HCT116 (cell line): ENCODE measurements at regions not wholly inside any gene's neighbourhood (a gene's known extent, or its start where the extent isn't known, plus 50 kb on each side); places are given as distances from the start of the nearest gene placed in this dataset.

Experiments
- ATAC-seq: fragments of 200-7000 bp; cut with Tn5 transposase; 2 replicates; pipeline ENCODE4 v1.9.1; 2020; ENCODE audit warnings: mild to moderate bottlenecking, moderate library complexity
- BruUV-seq: library from RNA; stranded (reverse); fragments of 400-500 nt; replicated peaks from 2 replicates; lab custom pipeline; 2021; lab: Mats Ljungman, UMichigan
- CTCF ChIA-PET: fragments of 300-600 bp; sonication (Branson Sonifier 250); formaldehyde crosslinking; loops from one replicate; lab custom pipeline; 2021; ENCODE audit warnings: antibody characterized with exemption; lab: Charles Lee
- POLR2A ChIA-PET: fragments of 300-600, 350-600 bp; sonication (Branson Sonifier 250); formaldehyde crosslinking; loops from one replicate; lab custom pipeline; 2021; ENCODE audit warnings: antibody characterized with exemption; lab: Charles Lee
- RAD21 ChIA-PET, 2 experiments: fragments of 300-600 bp; sonication (Branson Sonifier 250); formaldehyde crosslinking; loops; one replicate each; lab custom pipeline; 2023; ENCODE audit warnings: low total read pairs in 2 of 2; ENCODE audit not compliant: uncharacterized antibody in 2 of 2, unreplicated experiment in 2 of 2, low non-redundant PET in 1 of 2; lab: Charles Lee
- DNase-seq: peaks from one replicate; pipeline ENCODE4 v3.0.0-alpha.2; 2010; ENCODE audit warnings: low read depth, low spot score
- H2AFZ ChIP-seq: fragments of 200-600 bp; shearing (Covaris generic), sonication (generic); 2 replicates; pipeline ENCODE4 v1.6.1; 2017; ENCODE audit warnings: low read depth, mixed run types, mixed read lengths, antibody characterized with exemption, low read length; ENCODE audit not compliant: poor library complexity, severe bottlenecking
- H3K27ac ChIP-seq: 2 replicates; pipeline ENCODE4 v1.5.1; 2012; ENCODE audit warnings: low read depth, low read length
- H3K27me3 ChIP-seq: fragments of 200-600 bp; sonication (generic); 2 replicates; pipeline ENCODE4 v1.6.1; 2016; ENCODE audit warnings: mixed run types, low read length, mixed read lengths; ENCODE audit not compliant: insufficient read depth
- H3K36me3 ChIP-seq, 2 experiments: fragments of 200-500 bp in 1 of 2; fragments of 200-600 bp in 1 of 2; sonication (Bioruptor generic) in 1 of 2; sonication (generic) in 1 of 2; 2 replicates each; pipeline versions ENCODE4 v1.5.1 to v1.6.1; 2014 to 2016; ENCODE audit warnings: low read length in 2 of 2, inconsistent platforms in 1 of 2, mixed read lengths in 1 of 2, mixed run types in 1 of 2; ENCODE audit not compliant: insufficient read depth in 2 of 2, control insufficient read depth in 1 of 2
- H3K4me1 ChIP-seq, 2 experiments: fragments of 200-600 bp in 1 of 2; sonication (generic) in 1 of 2; 2 replicates each; pipeline versions ENCODE4 v1.5.1 to v1.6.1; 2012 to 2017; ENCODE audit warnings: low read length in 2 of 2, inconsistent platforms in 1 of 2, mild to moderate bottlenecking in 1 of 2, mixed read lengths in 1 of 2, mixed run types in 1 of 2, moderate library complexity in 1 of 2; ENCODE audit not compliant: insufficient read depth in 2 of 2, control insufficient read depth in 1 of 2
- H3K4me2 ChIP-seq: fragments of 200-600 bp; sonication (generic); 2 replicates; pipeline ENCODE4 v1.6.1; 2017; ENCODE audit warnings: mixed run types, low read length, mixed read lengths
- H3K4me3 ChIP-seq, 2 experiments: fragments of 200-600 bp in 1 of 2; sonication (generic) in 1 of 2; replicated peaks in 1 of 2; 2 replicates each; pipeline ENCODE4 v1.5.1; 2011 to 2016; ENCODE audit warnings: low read length in 2 of 2, control low read depth in 1 of 2, low read depth in 1 of 2, mild to moderate bottlenecking in 1 of 2, mixed read lengths in 1 of 2, mixed run types in 1 of 2
- H3K79me2 ChIP-seq: fragments of 200-600 bp; sonication (generic); 2 replicates; pipeline ENCODE4 v1.6.1; 2017; ENCODE audit warnings: mild to moderate bottlenecking, mixed run types, low read length, moderate library complexity, mixed read lengths; ENCODE audit not compliant: insufficient read depth
- H3K9ac ChIP-seq: fragments of 200-600 bp; sonication (generic); 2 replicates; pipeline ENCODE4 v1.6.1; 2016; ENCODE audit warnings: low read length, mixed read lengths
- H3K9me2 ChIP-seq: fragments of 200-600 bp; sonication (generic), shearing (Covaris generic); 2 replicates; pipeline ENCODE4 v1.6.1; 2017; ENCODE audit warnings: mixed run types, mild to moderate bottlenecking, moderate library complexity; ENCODE audit not compliant: insufficient read depth
- H3K9me3 ChIP-seq, 2 experiments: fragments of 200-500 bp in 1 of 2; fragments of 200-600 bp in 1 of 2; sonication (Bioruptor generic) in 1 of 2; sonication (generic) in 1 of 2; 2 replicates each; pipeline ENCODE4 v1.6.1; 2014 to 2017; ENCODE audit warnings: low read length in 2 of 2, mixed read lengths in 2 of 2, inconsistent platforms in 1 of 2, low read depth in 1 of 2, mild to moderate bottlenecking in 1 of 2, mixed run types in 1 of 2, moderate library complexity in 1 of 2; ENCODE audit not compliant: control insufficient read depth in 1 of 2, insufficient read depth in 1 of 2
- H4K20me1 ChIP-seq: fragments of 200-600 bp; sonication (generic), shearing (Covaris generic); 2 replicates; pipeline ENCODE4 v1.6.1; 2017; ENCODE audit warnings: mixed run types, mild to moderate bottlenecking, moderate library complexity; ENCODE audit not compliant: insufficient read depth
- CEBPB ChIP-seq: IDR thresholded peaks from 2 replicates; pipeline ENCODE4 v1.6.1; 2012; ENCODE audit warnings: low read depth
- ELF1 ChIP-seq: IDR thresholded peaks from 2 replicates; pipeline ENCODE4 v1.6.1; 2012; ENCODE audit warnings: low read depth, borderline replicate concordance
- EZH2phosphoT487 ChIP-seq: fragments of 200-600 bp; IDR thresholded peaks from 2 replicates; pipeline ENCODE4 v1.6.1; 2018; ENCODE audit warnings: antibody characterized with exemption, borderline replicate concordance
- FOSL1 ChIP-seq: IDR thresholded peaks from 2 replicates; pipeline ENCODE4 v1.6.1; 2012; ENCODE audit warnings: low read depth
- JUND ChIP-seq: IDR thresholded peaks from 2 replicates; pipeline ENCODE4 v1.6.1; 2012
- POLR2A ChIP-seq: IDR thresholded peaks from 2 replicates; pipeline ENCODE4 v1.7.0; 2011; ENCODE audit warnings: borderline replicate concordance; ENCODE audit not compliant: insufficient read depth, insufficient read length; ENCODE audit errors: extremely low read depth
- SIN3A ChIP-seq: IDR thresholded peaks from 2 replicates; pipeline ENCODE4 v1.6.1; 2012; ENCODE audit warnings: low read depth
- SP1 ChIP-seq: IDR thresholded peaks from 2 replicates; pipeline ENCODE4 v1.6.1; 2012; ENCODE audit warnings: low read depth
- ZFX ChIP-seq: fragments of 450-650 bp; IDR thresholded peaks from 2 replicates; pipeline ENCODE4 v1.6.1; 2017
- ZNF274 ChIP-seq: fragments of 200-500 bp; sonication (Bioruptor generic); IDR thresholded peaks from 2 replicates; pipeline ENCODE4 v1.6.1; 2014; ENCODE audit warnings: mild to moderate bottlenecking, low read depth, low read length, inconsistent platforms
- intact Hi-C: fragments of 100-400 bp; cut with micrococcal nuclease; formaldehyde crosslinking; loops from 2 replicates; pipeline ENCODE4 v1.10.0; 2022
- TF ChIP-seq, protein P1 (sequence below): IDR thresholded peaks from 2 replicates; pipeline ENCODE4 v1.6.1; 2012
- TF ChIP-seq, protein P2 (sequence below): IDR thresholded peaks from 2 replicates; pipeline ENCODE4 v1.6.1; 2012; ENCODE audit warnings: low read depth

DNA sequence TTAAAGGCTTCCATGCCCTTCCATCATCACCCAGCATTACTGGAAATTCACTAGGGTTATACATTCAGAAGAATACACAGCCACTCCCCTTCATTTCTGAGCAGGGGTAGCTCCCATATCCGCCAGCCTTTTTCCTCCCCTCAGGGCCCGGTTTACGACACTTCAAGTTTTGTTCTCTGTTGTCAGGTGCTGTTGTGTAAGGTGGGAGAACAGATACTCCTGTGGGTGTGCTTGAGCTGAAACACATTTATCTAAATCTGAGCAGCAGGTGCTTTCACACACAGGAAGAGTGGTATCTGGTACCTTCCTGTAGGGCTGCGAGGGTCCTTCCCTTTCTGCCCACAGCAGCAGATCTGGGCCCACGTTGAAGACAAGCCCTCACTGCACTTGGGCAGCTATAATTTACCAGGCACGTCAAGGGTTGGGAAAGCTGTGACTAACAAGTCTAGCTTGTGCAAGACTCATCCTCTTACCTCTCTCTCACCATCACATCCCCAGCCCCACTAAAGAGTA is 215.8 kb upstream of the RREB1 start:
- no TSS peak for BruUV-seq
- intact Hi-C loops = no loop called here
- Histone ChIP-seq H3K27ac (no peak overlapping the region), H2AFZ (no peak overlapping the region), H3K36me3 (no peaks in the 10 kb centered on the region), H3K9ac (no peak overlapping the region), H3K27me3 (no peaks in the 10 kb centered on the region), H3K9me2 (no peaks in the 10 kb centered on the region), H3K4me1 (peaks cover 0 to 21% of the 10 kb centered on the region in 2 experiments; a peak in 2 of 4 replicates), H3K4me3 (no peak overlapping the region), H3K4me2 (no peak overlapping the region), H3K79me2 (no peaks in the 10 kb centered on the region), H4K20me1 (no peaks in the 10 kb centered on the region), H3K9me3 (no peaks in the 10 kb centered on the region)
- TF ChIP-seq EZH2phosphoT487 (no peak), SP1 (no peak), JUND (no peak), POLR2A (no peak), ZFX (no peak), FOSL1 (no peak)
- TF ChIP-seq, protein P1, sequence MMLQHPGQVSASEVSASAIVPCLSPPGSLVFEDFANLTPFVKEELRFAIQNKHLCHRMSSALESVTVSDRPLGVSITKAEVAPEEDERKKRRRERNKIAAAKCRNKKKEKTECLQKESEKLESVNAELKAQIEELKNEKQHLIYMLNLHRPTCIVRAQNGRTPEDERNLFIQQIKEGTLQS = no peak
- ChIA-PET RAD21 (no interaction called here), CTCF (no interaction called here), POLR2A (no interaction called here)
- DNase-seq (no peak), ATAC-seq (no peak)

DNA sequence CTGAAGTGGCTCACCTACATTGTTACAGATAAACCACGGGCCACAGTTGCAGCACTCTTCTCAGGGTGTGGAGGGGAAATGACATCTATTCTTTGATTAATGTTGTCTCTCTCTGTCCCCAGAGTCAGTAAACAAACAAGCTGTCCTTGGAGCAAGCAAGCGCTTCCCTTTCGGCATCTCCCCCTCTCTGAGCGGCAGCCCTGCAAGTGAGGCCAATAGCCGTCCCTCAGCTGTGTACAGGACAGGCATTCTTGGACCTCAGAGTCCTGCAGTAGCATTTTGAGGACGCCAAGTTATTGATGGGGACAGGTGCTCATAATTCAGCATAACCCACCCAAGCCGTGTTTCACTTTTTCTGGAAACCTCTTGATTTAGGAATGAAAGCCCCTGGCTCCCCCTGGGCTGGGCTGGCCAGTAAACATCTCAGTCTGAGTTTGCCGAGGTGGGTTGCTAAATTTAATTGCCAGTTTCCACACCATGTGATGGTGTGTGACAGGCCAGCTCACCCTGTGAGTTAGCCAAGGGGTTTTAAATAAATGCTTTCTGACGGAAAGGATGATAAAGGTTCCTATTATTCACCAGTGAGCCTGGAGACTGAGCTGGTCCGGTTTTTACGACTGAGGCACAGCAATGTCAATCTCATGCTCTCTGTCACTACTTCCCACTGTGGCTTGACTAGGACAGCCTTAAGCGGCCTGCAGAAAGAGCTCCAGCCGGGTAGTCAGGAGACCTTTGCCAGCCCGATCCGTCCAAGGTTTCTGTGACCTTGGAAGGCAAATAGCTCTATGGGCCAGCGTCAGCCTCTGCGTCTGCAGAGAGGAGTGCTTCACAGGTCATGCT is 214.8 kb upstream of the RREB1 start:
- ChIA-PET CTCF (no interaction called here), POLR2A (no interaction called here)
- intact Hi-C loops = no loop called here

More for the DNA sequence above, 214.8 kb upstream of the RREB1 start:
- H3K27ac ChIP-seq = no peak overlapping the region
- peaks cover 0 to 17% of the 10 kb centered on the region in 2 experiments; a peak in 2 of 4 replicates for H3K4me1 ChIP-seq
- H3K9ac ChIP-seq = no peak overlapping the region
- no peak overlapping the region for H2AFZ ChIP-seq
- H3K9me2 ChIP-seq = no peaks in the 10 kb centered on the region
- no peaks in the 10 kb centered on the region for H3K9me3 ChIP-seq
- TF ChIP-seq SIN3A (no peak), ELF1 (no peak), ZNF274 (no peak), CEBPB (no peak)
- TF ChIP-seq, protein P2, sequence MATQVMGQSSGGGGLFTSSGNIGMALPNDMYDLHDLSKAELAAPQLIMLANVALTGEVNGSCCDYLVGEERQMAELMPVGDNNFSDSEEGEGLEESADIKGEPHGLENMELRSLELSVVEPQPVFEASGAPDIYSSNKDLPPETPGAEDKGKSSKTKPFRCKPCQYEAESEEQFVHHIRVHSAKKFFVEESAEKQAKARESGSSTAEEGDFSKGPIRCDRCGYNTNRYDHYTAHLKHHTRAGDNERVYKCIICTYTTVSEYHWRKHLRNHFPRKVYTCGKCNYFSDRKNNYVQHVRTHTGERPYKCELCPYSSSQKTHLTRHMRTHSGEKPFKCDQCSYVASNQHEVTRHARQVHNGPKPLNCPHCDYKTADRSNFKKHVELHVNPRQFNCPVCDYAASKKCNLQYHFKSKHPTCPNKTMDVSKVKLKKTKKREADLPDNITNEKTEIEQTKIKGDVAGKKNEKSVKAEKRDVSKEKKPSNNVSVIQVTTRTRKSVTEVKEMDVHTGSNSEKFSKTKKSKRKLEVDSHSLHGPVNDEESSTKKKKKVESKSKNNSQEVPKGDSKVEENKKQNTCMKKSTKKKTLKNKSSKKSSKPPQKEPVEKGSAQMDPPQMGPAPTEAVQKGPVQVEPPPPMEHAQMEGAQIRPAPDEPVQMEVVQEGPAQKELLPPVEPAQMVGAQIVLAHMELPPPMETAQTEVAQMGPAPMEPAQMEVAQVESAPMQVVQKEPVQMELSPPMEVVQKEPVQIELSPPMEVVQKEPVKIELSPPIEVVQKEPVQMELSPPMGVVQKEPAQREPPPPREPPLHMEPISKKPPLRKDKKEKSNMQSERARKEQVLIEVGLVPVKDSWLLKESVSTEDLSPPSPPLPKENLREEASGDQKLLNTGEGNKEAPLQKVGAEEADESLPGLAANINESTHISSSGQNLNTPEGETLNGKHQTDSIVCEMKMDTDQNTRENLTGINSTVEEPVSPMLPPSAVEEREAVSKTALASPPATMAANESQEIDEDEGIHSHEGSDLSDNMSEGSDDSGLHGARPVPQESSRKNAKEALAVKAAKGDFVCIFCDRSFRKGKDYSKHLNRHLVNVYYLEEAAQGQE = no peak
- no peak overlapping the region for H3K4me3 ChIP-seq
- no peak for ATAC-seq
- no peak overlapping the region for H3K4me2 ChIP-seq
- no TSS peak for BruUV-seq
- DNase-seq = no peak
- RAD21 ChIA-PET = no interaction called here
- H3K36me3 ChIP-seq = no peaks in the 10 kb centered on the region
- H3K79me2 ChIP-seq = no peaks in the 10 kb centered on the region
- no peaks in the 10 kb centered on the region for H3K27me3 ChIP-seq
- H4K20me1 ChIP-seq = no peaks in the 10 kb centered on the region
